ENCODE measurements at regions not wholly inside any gene's neighbourhood (a gene's known extent, or its start where the extent isn't known, plus 50 kb on each side); places are given as distances from the start of the nearest gene placed in this dataset.

- Histone ChIP-seq H3K27me3 (no peaks in the 10 kb centered on the region), H3K9me3 (no peaks in the 10 kb centered on the region), H3K36me3 (no peaks in the 10 kb centered on the region), H3K4me3 (ENCODE audit: low read depth, low read length) (no peak overlapping the region), H3K4me1 (peaks cover 21% of the 10 kb centered on the region)
- no peak for DNase-seq
- TF ChIP-seq CTCF (IDR thresholded peaks at IDR 0.05; ENCODE audit: low read depth, low read length) = no peak
Observed at GRCh38 chr12:91574975-91575374, 392.4 kb upstream of the DCN start.

- H3K9me3 ChIP-seq = no peaks in the 10 kb centered on the region
- no peak for TF ChIP-seq CTCF (IDR thresholded peaks at IDR 0.05; ENCODE audit: low read depth, low read length)
- no peak overlapping the region for H3K4me3 ChIP-seq (ENCODE audit: low read depth, low read length)
- no peak for DNase-seq
- H3K27me3 ChIP-seq = no peaks in the 10 kb centered on the region
- peaks cover 17% of the 10 kb centered on the region for H3K4me1 ChIP-seq
- no peaks in the 10 kb centered on the region for H3K36me3 ChIP-seq
Observed at GRCh38 chr12:91574391-91574790, 391.8 kb upstream of the DCN start.

- DNase-seq = no peak
- no peaks in the 10 kb centered on the region for H3K27me3 ChIP-seq
- no peak for TF ChIP-seq CTCF (IDR thresholded peaks at IDR 0.05; ENCODE audit: low read depth, low read length)
- no peaks in the 10 kb centered on the region for H3K36me3 ChIP-seq
- H3K4me3 ChIP-seq (ENCODE audit: low read depth, low read length) = no peak overlapping the region
- H3K4me1 ChIP-seq = peaks cover 11% of the 10 kb centered on the region
- no peaks in the 10 kb centered on the region for H3K9me3 ChIP-seq
Observed at GRCh38 chr12:91572869-91573268, 390.3 kb upstream of the DCN start.

- Histone ChIP-seq H3K36me3 (no peaks in the 10 kb centered on the region), H3K27me3 (no peaks in the 10 kb centered on the region), H3K4me1 (no peaks in the 10 kb centered on the region; the same call in none of the 2 replicates), H3K4me3 (ENCODE audit: low read depth, low read length) (no peak overlapping the region), H3K9me3 (no peaks in the 10 kb centered on the region)
- TF ChIP-seq CTCF (IDR thresholded peaks at IDR 0.05; ENCODE audit: low read depth, low read length) = no peak
- DNase-seq = no peak
Observed at GRCh38 chr12:91567100-91567485, 384.5 kb upstream of the DCN start.

- H3K36me3 ChIP-seq = no peaks in the 10 kb centered on the region
- no peaks in the 10 kb centered on the region for H3K27me3 ChIP-seq
- no peak for TF ChIP-seq CTCF (IDR thresholded peaks at IDR 0.05; ENCODE audit: low read depth, low read length)
- no peaks in the 10 kb centered on the region; the same call in none of the 2 replicates for H3K4me1 ChIP-seq
- H3K4me3 ChIP-seq (ENCODE audit: low read depth, low read length) = no peak overlapping the region
- no peaks in the 10 kb centered on the region for H3K9me3 ChIP-seq
- DNase-seq = no peak
Observed at GRCh38 chr12:91566328-91567099, 383.9 kb upstream of the DCN start.

- Histone ChIP-seq H3K9me3 (no peaks in the 10 kb centered on the region), H3K27me3 (no peaks in the 10 kb centered on the region), H3K4me1 (no peaks in the 10 kb centered on the region; the same call in none of the 2 replicates), H3K4me3 (ENCODE audit: low read depth, low read length) (no peak overlapping the region), H3K36me3 (no peaks in the 10 kb centered on the region)
- no peak for DNase-seq
- TF ChIP-seq CTCF (IDR thresholded peaks at IDR 0.05; ENCODE audit: low read depth, low read length) = no peak
Observed at GRCh38 chr12:91565846-91566245, 383.2 kb upstream of the DCN start.

Measured in BE2C (cell line).